WTC11 (cell line): ENCODE measurements at regions not wholly inside any gene's neighbourhood (a gene's known extent, or its start where the extent isn't known, plus 50 kb on each side); places are given as distances from the start of the nearest gene placed in this dataset.

ENCODE experiments used
- ATF1 ChIP-seq: sonication (generic); formaldehyde crosslinking; IDR thresholded peaks from 2 replicates; pipeline ENCODE4 v1.8.1; 2023; ENCODE audit warnings: mild to moderate bottlenecking, moderate library complexity, missing genetic modification reagents
- FOXJ3 ChIP-seq: sonication (generic); formaldehyde crosslinking; IDR thresholded peaks from 2 replicates; pipeline ENCODE4 v1.9.0; 2021; ENCODE audit warnings: missing genetic modification reagents, mild to moderate bottlenecking, borderline replicate concordance
- HMGA2 ChIP-seq: fragments of 250-450 bp; sonication (Bioruptor Pico); IDR thresholded peaks from 2 replicates; pipeline ENCODE4 v1.4.0; 2021; ENCODE audit warnings: mild to moderate bottlenecking, moderate library complexity
- STAT6 ChIP-seq: sonication (generic); formaldehyde crosslinking; conservative IDR thresholded peaks from 2 replicates; pipeline ENCODE4 v1.8.1; 2023; ENCODE audit warnings: mild to moderate bottlenecking, low read depth, missing genetic modification reagents, moderate library complexity
- TCF7 ChIP-seq: sonication (generic); formaldehyde crosslinking; IDR thresholded peaks from 2 replicates; pipeline ENCODE4 v1.8.0; 2022; ENCODE audit warnings: mild to moderate bottlenecking, low read depth, missing genetic modification reagents, moderate library complexity
- TEAD1 ChIP-seq: sonication (generic); formaldehyde crosslinking; IDR thresholded peaks from 2 replicates; pipeline ENCODE4 v1.8.0; 2022; ENCODE audit warnings: mild to moderate bottlenecking, missing genetic modification reagents
- USF2 ChIP-seq: sonication (generic); formaldehyde crosslinking; IDR thresholded peaks from 2 replicates; pipeline ENCODE4 v1.8.1; 2023; ENCODE audit warnings: mild to moderate bottlenecking, missing genetic modification reagents, moderate library complexity
- ZSCAN18 ChIP-seq: fragments of 250-450 bp; sonication (Bioruptor Pico); IDR thresholded peaks from 2 replicates; pipeline ENCODE4 v2.1.2; 2022; ENCODE audit warnings: mild to moderate bottlenecking, moderate library complexity
- TF ChIP-seq, protein P1 (sequence below): fragments of 200-600 bp; IDR thresholded peaks from 2 replicates; pipeline ENCODE4 v1.8.0; 2022; ENCODE audit warnings: antibody characterized with exemption
- TF ChIP-seq, protein P2 (sequence below): sonication (generic); formaldehyde crosslinking; IDR thresholded peaks from 2 replicates; pipeline ENCODE4 v1.8.0; 2022; ENCODE audit warnings: mild to moderate bottlenecking, missing genetic modification reagents
- TF ChIP-seq, protein P3 (sequence below): sonication (generic); formaldehyde crosslinking; IDR thresholded peaks from 2 replicates; pipeline ENCODE4 v1.8.1; 2022; ENCODE audit warnings: low read depth, missing genetic modification reagents, borderline replicate concordance

- TF ChIP-seq, protein P1, sequence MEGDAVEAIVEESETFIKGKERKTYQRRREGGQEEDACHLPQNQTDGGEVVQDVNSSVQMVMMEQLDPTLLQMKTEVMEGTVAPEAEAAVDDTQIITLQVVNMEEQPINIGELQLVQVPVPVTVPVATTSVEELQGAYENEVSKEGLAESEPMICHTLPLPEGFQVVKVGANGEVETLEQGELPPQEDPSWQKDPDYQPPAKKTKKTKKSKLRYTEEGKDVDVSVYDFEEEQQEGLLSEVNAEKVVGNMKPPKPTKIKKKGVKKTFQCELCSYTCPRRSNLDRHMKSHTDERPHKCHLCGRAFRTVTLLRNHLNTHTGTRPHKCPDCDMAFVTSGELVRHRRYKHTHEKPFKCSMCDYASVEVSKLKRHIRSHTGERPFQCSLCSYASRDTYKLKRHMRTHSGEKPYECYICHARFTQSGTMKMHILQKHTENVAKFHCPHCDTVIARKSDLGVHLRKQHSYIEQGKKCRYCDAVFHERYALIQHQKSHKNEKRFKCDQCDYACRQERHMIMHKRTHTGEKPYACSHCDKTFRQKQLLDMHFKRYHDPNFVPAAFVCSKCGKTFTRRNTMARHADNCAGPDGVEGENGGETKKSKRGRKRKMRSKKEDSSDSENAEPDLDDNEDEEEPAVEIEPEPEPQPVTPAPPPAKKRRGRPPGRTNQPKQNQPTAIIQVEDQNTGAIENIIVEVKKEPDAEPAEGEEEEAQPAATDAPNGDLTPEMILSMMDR, result no peak
- TF ChIP-seq TEAD1, result no peak
- TF ChIP-seq, protein P2, sequence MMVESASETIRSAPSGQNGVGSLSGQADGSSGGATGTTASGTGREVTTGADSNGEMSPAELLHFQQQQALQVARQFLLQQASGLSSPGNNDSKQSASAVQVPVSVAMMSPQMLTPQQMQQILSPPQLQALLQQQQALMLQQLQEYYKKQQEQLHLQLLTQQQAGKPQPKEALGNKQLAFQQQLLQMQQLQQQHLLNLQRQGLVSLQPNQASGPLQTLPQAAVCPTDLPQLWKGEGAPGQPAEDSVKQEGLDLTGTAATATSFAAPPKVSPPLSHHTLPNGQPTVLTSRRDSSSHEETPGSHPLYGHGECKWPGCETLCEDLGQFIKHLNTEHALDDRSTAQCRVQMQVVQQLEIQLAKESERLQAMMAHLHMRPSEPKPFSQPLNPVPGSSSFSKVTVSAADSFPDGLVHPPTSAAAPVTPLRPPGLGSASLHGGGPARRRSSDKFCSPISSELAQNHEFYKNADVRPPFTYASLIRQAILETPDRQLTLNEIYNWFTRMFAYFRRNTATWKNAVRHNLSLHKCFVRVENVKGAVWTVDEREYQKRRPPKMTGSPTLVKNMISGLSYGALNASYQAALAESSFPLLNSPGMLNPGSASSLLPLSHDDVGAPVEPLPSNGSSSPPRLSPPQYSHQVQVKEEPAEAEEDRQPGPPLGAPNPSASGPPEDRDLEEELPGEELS (CRISPR knock-in tag), result no peak
- no peak for TF ChIP-seq HMGA2
- TF ChIP-seq, protein P3, sequence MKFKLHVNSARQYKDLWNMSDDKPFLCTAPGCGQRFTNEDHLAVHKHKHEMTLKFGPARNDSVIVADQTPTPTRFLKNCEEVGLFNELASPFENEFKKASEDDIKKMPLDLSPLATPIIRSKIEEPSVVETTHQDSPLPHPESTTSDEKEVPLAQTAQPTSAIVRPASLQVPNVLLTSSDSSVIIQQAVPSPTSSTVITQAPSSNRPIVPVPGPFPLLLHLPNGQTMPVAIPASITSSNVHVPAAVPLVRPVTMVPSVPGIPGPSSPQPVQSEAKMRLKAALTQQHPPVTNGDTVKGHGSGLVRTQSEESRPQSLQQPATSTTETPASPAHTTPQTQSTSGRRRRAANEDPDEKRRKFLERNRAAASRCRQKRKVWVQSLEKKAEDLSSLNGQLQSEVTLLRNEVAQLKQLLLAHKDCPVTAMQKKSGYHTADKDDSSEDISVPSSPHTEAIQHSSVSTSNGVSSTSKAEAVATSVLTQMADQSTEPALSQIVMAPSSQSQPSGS (CRISPR knock-in tag), result no peak
- no peak for TF ChIP-seq STAT6
- no peak for TF ChIP-seq TCF7
- no peak for TF ChIP-seq FOXJ3 (CRISPR knock-in tag)
- TF ChIP-seq ATF1 (CRISPR knock-in tag), result no peak
- TF ChIP-seq ZSCAN18 (CRISPR knock-in tag), result no peak
- TF ChIP-seq USF2 (CRISPR knock-in tag), result no peak
Measured at GRCh38 chr6:4651831-4652467, 124.3 kb upstream of the CDYL start.
